DND-41 (cell line): ENCODE measurements at regions not wholly inside any gene's neighbourhood (a gene's known extent, or its start where the extent isn't known, plus 50 kb on each side); places are given as distances from the start of the nearest gene placed in this dataset.

Experiments used
- CTCF ChIP-seq: IDR thresholded peaks from 2 replicates; pipeline ENCODE4 v1.5.1; 2012; ENCODE audit warnings: borderline replicate concordance, low read length, moderate library complexity, mild to moderate bottlenecking; ENCODE audit not compliant: poor library complexity, severe bottlenecking; ENCODE audit errors: extremely low read depth
- EZH2 ChIP-seq: IDR thresholded peaks from 3 replicates; pipeline ENCODE4 v1.6.1; 2012; ENCODE audit warnings: borderline replicate concordance, low read depth, mild to moderate bottlenecking, moderate library complexity, low read length, inconsistent platforms; ENCODE audit not compliant: severe bottlenecking

DNA sequence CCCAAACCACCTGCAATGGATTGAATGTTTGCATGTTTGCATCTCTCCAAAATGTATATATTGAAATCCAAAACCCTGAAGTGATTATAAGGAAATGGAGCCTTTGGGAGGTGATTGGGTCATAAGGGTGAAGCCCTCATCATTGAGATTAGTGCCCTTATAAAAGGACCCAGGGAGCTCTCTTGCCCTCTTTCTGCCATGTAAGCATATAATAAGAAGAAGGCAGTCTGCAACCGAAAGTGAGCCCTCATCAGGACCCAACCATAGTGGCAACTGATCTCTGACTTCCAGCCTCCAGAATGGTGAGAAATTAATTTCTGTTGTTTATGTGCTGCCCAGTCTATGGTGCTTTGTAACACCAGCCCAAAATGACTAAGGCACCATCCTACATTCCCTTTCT lies 115.7 kb upstream of the EFNA5 start:
- TF ChIP-seq CTCF (no peak), EZH2 (no peak)
